Brain microvascular endothelial cell (primary cell): ENCODE measurements at regions not wholly inside any gene's neighbourhood (a gene's known extent, or its start where the extent isn't known, plus 50 kb on each side); places are given as distances from the start of the nearest gene placed in this dataset.
A peak's percentile ranks its signal among the peaks of the same experiment; 100 is the strongest.

Experiments used
- DNase-seq: peaks from one replicate; pipeline ENCODE4 v3.0.0-alpha.2; 2020
- H3K27ac ChIP-seq: fragments of 250-450 bp; sonication (Bioruptor Pico); 2 replicates; pipeline ENCODE4 v1.5.1; 2020; ENCODE audit warnings: mild to moderate bottlenecking, moderate library complexity
- H3K27me3 ChIP-seq: fragments of 250-450 bp; sonication (Bioruptor Pico); replicated peaks from 2 replicates; pipeline ENCODE4 v1.5.1; 2020; ENCODE audit warnings: mild to moderate bottlenecking
- H3K36me3 ChIP-seq: fragments of 250-450 bp; sonication (Bioruptor Pico); replicated peaks from 2 replicates; pipeline ENCODE4 v1.5.1; 2020; ENCODE audit warnings: mild to moderate bottlenecking
- H3K4me3 ChIP-seq: 2 replicates; pipeline ENCODE4 v1.5.1; 2011; ENCODE audit warnings: low read depth, mild to moderate bottlenecking, control low read depth, low read length, moderate library complexity
- in situ Hi-C: cut with HindIII; loops from 2 replicates; pipeline ENCODE4 v1.10.0; 2017; ENCODE audit warnings: low sequenced_read_pairs, low pct_ligation_motif_present
- TF ChIP-seq, protein P1 (sequence below): IDR thresholded peaks from 2 replicates; pipeline ENCODE4 v1.5.1; 2011; ENCODE audit warnings: low read depth, mild to moderate bottlenecking, moderate library complexity, low read length, control low read depth, inconsistent platforms; ENCODE audit errors: missing control alignments

DNA sequence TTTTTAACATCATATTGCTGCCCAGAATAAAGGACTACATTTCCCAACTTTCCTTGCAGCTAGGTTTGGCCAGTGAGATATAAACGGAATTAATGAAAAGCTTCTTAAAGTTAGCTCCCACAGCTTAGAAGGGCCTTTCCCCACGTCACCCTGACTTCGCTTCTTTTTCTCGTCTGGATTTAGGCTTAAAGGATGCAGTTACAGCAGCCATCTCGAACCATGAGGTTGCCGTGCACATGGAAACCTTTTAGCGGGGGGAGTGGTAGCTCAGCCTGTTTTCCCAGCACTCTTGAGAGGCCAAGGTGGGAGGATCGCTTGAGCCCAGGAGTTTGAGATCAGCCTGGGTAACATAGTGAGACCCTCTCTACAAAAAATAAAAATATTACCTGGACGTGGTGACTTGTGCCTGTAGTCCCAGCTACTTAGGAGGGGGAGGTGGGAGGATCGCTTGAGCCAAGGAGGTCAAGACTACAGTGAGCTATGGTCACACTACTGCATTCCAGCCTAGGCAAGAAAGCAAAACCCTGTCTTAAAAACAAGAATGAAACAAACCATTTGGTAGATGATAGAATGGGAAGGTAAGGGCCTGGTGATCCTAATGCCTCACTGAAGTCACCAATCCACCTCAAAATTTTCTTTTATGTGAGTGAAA, 64.3 kb upstream of the C1GALT1 start:
- no peaks in the 10 kb centered on the region for H3K27me3 ChIP-seq
- in situ Hi-C loops: no loop called here
- TF ChIP-seq, protein P1, sequence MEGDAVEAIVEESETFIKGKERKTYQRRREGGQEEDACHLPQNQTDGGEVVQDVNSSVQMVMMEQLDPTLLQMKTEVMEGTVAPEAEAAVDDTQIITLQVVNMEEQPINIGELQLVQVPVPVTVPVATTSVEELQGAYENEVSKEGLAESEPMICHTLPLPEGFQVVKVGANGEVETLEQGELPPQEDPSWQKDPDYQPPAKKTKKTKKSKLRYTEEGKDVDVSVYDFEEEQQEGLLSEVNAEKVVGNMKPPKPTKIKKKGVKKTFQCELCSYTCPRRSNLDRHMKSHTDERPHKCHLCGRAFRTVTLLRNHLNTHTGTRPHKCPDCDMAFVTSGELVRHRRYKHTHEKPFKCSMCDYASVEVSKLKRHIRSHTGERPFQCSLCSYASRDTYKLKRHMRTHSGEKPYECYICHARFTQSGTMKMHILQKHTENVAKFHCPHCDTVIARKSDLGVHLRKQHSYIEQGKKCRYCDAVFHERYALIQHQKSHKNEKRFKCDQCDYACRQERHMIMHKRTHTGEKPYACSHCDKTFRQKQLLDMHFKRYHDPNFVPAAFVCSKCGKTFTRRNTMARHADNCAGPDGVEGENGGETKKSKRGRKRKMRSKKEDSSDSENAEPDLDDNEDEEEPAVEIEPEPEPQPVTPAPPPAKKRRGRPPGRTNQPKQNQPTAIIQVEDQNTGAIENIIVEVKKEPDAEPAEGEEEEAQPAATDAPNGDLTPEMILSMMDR: no peak
- no peaks in the 10 kb centered on the region for H3K36me3 ChIP-seq
- H3K27ac ChIP-seq: no peak overlapping the region
- H3K4me3 ChIP-seq: no peak overlapping the region
- DNase-seq: no peak

DNA sequence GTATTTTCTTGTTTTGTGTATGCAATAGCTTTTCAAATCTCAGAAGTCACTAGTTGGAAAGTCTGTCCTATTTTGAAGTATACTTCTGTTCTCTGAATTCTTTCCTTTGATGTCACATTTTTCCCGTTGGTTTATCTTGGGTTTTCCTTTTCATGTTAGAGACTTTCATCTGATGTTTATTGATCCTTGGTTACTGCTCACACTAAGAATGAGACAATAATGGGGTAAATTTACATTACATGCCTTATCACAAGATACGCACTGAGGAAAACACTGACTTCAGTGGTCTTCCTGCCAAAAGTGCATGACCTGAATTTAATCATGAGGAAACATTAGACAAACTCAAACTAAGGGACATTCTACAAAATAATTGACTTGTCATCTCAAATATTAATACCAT, 63.5 kb upstream of the C1GALT1 start:
- no peaks in the 10 kb centered on the region for H3K36me3 ChIP-seq
- TF ChIP-seq, protein P1: no peak
- H3K27ac ChIP-seq: no peak overlapping the region
- H3K4me3 ChIP-seq: no peak overlapping the region
- in situ Hi-C loops: no loop called here
- no peak for DNase-seq
- no peaks in the 10 kb centered on the region for H3K27me3 ChIP-seq

DNA sequence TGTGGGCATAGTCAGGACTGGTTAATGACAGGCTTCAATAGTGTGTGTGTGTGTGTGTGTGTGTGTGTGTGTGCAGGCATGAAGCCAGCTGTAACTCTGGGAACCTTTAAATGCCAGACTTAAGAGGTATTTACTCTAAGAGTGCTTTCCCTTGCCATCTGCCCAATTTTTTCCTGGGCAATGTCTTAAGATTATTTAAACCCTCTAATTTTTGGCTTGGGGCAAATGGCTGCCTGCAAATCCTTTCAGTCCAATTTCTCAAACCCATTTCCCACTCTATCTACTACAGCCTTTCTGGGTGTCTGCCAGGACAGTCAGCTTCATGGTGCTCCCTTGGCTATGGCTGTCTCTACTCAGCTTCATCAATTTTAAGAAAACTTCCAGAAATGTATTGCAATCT, 62.6 kb upstream of the C1GALT1 start:
- Histone ChIP-seq H3K27ac (no peak overlapping the region), H3K27me3 (no peaks in the 10 kb centered on the region), H3K36me3 (no peaks in the 10 kb centered on the region), H3K4me3 (no peak overlapping the region)
- no peak for DNase-seq
- in situ Hi-C loops: no loop called here
- TF ChIP-seq, protein P1: no peak

DNA sequence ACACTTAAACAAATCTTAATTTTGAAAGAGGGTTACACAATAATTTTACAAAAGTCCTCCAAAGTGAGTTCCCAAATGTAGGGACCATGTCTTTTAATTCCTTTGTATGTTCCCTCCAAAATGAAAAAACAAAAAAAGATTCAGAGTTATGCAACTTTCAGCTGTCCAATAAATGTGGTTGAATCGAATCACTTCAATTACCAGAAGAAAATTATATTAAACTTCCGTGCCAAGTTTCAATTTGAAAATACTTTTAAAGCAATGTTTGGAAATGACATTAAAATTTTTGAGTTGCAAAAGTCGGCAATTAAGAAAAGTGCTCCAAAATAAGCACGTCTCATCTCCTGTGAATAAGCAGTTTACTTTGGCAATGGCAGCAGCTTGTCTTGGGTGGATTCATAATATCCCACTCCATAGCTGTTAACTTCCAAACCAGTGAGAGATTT, 60.3 kb upstream of the C1GALT1 start:
- no peak for DNase-seq
- TF ChIP-seq, protein P1: no peak
- Histone ChIP-seq H3K27me3 (no peaks in the 10 kb centered on the region), H3K27ac (no peak overlapping the region), H3K36me3 (no peaks in the 10 kb centered on the region), H3K4me3 (no peak overlapping the region)
- in situ Hi-C loops: no loop called here

DNA sequence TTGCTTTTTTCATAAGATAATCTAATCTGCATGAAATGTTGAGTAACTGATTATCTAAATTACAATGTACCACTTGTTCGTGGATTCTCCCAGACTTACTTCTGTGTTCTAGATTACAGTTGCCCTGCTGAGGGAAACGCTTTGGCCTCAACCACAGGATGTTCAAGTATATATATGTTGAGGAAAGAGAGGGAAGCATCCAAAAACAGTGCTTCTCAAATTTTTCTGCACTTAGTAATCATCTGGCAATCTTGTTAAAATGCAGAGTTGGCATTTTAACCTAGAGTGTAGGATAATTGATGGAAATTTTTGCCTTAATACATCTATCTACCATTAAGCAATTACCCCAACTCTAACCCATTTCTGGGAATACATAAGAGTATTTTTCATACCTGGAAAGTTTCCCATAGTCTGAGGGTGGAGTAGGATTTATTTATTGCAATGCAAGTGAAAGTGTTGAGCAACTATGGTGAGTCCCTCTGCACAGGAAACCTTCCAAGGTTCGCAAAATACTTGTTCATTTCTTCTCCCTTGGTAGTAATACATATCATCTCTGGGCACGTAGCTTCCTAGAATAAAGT, 59.6 kb upstream of the C1GALT1 start:
- peak; percentile 24 for DNase-seq
- in situ Hi-C loops: no loop called here
- H3K36me3 ChIP-seq: no peaks in the 10 kb centered on the region
- H3K27ac ChIP-seq: no peak overlapping the region
- H3K27me3 ChIP-seq: no peaks in the 10 kb centered on the region
- TF ChIP-seq, protein P1: no peak
- H3K4me3 ChIP-seq: no peak overlapping the region

DNA sequence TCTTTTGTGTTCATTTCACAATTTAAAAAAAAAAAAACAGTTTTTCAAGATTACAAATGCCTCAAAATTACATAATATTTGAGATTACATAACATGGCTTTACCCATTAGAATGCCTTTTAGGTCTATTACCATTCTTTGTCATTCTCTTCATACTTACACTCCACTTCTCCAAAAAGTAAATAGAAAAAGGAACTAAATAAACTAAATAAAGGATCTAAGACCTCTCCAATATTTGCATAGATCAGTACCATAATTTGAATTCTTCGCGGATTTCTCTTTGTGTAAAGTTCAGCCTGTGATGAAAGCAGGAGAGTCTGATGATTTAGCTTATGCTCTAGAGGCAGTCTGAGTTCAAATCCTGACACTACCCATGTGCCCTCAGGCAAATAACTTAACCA, 56.4 kb upstream of the C1GALT1 start:
- Histone ChIP-seq H3K27me3 (no peaks in the 10 kb centered on the region), H3K27ac (no peak overlapping the region), H3K4me3 (no peak overlapping the region), H3K36me3 (no peaks in the 10 kb centered on the region)
- TF ChIP-seq, protein P1: no peak
- in situ Hi-C loops: no loop called here
- no peak for DNase-seq
